HL-60/S4 treated with retinoic acid at 250 ng/mL for 4 days and 3 days (cell line): ENCODE measurements at regions not wholly inside any gene's neighbourhood (a gene's known extent, or its start where the extent isn't known, plus 50 kb on each side); places are given as distances from the start of the nearest gene placed in this dataset.
"Not testable (repeated sequence)": the region's sequence is repeated elsewhere in the genome, so short reads cannot be mapped to it uniquely, and the experiment has no call there.

Source experiments
- in situ Hi-C: fragments of 300-500 bp; cut with MboI; formaldehyde crosslinking; loops from 2 replicates; pipeline ENCODE4 v1.7.0; 2022; ENCODE audit warnings: low sequenced_read_pairs

GRCh38 chr12:14032191-14032590, 50.8 kb upstream of the GRIN2B start:
- in situ Hi-C loops, result not testable (repeated sequence)

DNA sequence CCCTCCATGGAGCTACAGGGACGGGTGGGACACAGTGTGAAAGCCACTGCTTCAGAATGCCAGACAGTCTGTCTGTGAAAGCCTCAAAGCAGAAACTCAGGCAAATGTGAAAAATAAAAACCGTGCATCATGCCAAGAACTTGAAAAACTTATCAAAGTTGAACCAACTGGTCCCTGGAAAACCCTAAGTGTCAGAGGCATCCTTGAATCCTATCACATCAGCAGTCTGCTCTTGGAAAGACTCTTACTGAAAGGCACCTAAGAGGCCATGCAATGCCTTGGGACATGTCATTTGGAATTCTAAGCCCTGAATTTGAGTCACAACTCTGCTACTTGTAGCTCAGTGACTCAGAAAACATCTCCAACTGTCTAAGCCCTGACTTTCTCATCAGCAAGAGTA, 62.4 kb upstream of the GRIN2B start:
- in situ Hi-C loops, result no loop called here

GRCh38 chr12:14048941-14049545, 67.6 kb upstream of the GRIN2B start:
- in situ Hi-C loops, result no loop called here

DNA sequence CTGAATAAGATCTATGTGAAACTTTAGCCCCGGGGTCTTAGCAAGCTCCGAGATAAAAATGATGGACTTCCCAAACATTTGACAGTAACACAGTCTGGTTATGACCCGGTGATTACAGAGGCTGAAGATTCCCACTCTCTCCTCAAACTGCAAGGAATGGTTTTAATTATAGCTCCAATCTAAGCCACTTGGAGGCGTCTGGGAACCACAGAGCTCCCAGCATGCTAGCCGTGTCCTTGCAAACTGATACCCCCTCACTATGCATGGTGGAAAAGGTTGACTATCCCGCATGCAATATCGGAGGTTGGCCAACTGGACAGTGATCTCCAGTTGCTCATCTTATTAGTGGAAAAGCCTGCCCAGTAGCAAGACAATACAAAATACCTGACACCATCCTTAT, 76.5 kb upstream of the GRIN2B start:
- in situ Hi-C loops, result no loop called here

DNA sequence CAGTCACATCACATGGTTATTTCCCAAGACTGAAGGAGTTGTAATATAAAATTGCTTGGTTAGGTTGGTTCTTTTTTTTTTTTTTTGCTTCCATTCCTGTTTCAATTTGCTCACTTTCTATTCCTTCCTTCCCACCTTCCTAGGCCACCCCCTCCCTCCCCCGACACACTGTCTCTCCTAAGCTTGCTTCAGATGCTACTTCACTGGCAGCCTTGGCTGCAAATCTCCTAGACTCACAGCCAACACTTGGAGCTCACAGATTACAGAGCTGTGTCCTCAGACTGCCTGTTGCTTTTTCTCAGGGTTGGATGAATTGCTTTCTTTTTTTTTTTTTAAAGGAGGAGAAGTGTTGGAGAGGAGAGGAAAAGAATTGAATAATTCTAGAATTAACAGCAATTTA, 77.3 kb upstream of the GRIN2B start:
- in situ Hi-C loops, result no loop called here

- in situ Hi-C loops, result no loop called here
Measured at GRCh38 chr12:14059548-14059947, 78.1 kb upstream of the GRIN2B start.

GRCh38 chr12:14065616-14066015, 84.2 kb upstream of the GRIN2B start:
- in situ Hi-C loops, result no loop called here

GRCh38 chr12:14066021-14066420, 84.6 kb upstream of the GRIN2B start:
- in situ Hi-C loops, result no loop called here

DNA sequence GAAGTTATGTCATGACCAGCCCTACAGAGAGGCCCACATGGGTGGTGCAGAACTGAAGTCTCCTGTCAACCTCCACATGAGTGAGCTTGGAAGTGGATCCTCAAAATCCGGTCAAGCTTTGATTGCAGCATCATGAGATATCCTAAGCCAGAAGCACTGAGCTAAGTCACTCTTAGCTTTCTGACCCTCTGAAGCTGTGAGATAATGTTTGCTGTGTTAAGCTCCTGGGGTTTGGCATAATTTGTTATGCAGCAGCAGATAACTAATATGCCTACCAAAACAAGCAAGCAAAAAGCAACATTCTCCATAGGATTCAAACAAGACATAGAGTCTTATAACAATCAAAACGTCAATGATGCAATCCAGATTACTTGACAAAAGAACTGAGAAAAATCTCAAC, 87.6 kb upstream of the GRIN2B start:
- in situ Hi-C loops, result no loop called here

DNA sequence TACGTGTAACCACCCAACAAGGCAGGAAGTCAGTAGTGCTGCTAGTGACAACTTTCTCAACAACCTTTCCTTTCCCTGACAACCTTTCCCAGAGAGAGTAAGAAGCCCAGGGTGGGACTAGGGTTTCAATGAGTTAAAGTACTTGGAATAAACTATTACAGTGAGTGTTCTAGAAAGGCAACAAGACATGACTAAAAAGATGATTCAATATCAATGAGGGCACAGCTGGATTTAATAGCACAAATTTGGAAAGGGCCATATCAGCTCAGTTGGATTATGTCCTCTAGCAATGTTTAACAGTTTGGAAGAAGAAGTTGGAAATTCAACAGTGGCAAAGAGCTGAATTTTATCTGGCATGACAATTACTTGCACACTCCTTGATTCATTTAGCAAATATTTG, 90.4 kb upstream of the GRIN2B start:
- in situ Hi-C loops, result no loop called here

- in situ Hi-C loops, result no loop called here
Measured at GRCh38 chr12:14072987-14073386, 91.6 kb upstream of the GRIN2B start.

GRCh38 chr12:14075797-14076393, 94.5 kb upstream of the GRIN2B start:
- in situ Hi-C loops, result no loop called here

- in situ Hi-C loops, result no loop called here
Measured at GRCh38 chr12:14076538-14076937, 95.1 kb upstream of the GRIN2B start.

GRCh38 chr12:14086838-14087237, 105.4 kb upstream of the GRIN2B start:
- in situ Hi-C loops, result no loop called here

DNA sequence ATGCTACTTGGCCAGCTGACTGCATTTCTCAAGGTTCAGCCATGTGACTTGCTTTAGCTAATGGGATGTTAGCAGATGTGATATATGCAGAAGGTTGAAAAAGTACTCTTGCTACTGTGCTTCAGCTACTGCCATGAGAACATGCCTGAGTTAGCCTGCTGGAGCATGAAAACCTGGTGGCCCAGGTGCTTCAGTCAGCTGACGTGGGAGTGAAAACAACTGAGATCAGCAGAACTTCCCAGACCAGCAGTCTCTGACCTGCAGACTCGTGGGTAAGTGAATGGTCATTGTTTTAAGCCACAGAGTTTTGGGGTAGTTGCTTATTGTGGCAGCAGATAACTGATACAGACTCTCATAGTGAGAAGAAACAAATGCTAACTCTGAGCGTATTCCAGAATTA, 118.6 kb upstream of the GRIN2B start:
- in situ Hi-C loops, result no loop called here

DNA sequence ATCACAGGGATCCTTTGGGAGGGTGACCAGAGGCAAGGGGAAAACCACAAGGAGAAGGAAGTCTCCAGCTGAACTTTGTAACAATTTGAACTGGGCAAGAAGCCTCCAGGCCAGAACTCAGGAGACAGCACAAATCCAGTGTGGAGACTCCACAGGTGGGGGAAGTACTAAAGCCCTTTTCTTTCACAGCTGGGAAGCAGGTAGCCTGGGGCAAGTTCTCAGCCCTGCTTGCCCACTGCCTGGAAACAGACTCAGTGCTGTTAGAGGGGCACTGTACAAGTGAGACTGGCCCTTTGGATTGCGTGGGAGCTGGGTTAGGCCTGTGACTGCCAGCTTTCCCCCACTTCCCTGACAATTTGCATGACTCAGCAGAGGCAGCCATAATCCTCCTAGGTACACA, 120.2 kb upstream of the GRIN2B start:
- in situ Hi-C loops, result not testable (repeated sequence)

- in situ Hi-C loops, result no loop called here
Measured at GRCh38 chr12:14111230-14111865, 129.9 kb upstream of the GRIN2B start.

- in situ Hi-C loops, result no loop called here
Measured at GRCh38 chr12:14113031-14113430, 131.6 kb upstream of the GRIN2B start.

DNA sequence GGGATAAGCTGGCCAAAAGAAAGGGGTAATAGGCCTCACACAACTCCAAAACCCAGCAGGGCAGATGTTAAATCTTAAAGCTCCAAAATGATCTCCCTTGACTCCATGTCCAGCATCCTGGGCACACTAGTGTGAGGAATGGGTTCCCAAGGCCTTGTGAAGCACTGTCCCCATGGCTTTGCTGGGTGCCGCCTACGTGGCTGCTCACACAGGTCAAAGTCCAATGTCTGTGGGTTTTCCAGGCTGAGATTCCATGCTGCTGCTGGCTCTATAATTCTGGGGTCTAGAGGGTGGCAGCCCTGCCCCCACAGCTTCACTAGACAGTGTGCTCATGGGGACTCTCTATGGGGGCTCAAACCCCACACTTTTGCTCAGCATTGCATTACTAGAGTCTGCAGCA, 145.3 kb upstream of the GRIN2B start:
- in situ Hi-C loops, result no loop called here

DNA sequence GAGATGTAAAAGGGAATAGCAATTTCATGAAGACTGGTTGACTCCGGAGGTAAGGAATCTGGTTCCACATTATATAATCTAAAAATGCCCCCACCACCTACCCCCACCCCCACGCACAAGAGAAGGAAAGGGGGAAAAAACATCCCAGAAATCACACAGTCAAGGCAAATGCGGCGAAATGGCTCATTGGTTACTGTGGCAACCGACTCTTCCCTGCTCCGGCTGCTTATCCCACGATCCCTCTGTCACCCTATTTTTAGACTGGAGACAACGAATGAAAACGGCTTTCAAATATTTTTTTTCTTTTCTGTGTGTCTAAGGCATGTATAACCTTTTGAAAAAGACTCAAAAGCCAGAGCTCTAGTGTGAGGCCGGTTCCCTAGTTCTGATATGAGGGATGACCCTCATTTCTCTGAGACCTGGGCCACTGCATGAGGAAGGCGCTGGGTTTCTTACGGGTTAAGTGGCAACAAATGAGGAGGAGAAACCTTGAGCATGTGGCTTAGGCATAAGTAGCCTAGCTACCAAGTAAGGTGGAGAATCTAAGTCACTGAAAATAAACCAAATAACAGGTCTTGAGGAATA, 148.3 kb upstream of the GRIN2B start:
- in situ Hi-C loops, result no loop called here

DNA sequence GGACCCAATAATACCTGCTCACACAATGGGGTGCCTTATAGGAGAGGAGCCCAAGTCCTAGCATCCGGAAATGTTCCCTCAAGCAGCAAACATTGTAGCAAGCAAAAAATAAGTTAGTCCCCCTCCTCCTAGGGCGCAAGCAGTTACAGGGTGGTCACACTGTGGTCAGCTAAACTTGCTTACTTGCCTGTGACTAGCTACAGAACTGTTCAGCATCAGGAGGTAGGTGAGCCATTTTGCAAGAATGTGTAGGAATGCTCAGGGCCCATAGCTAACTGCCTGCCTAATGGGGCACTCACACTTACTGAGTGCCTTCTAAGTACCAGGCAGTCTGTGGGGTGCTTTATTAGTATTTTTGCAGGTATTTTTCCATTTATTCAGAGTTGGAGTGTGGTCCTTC, 154.6 kb upstream of the GRIN2B start:
- in situ Hi-C loops, result no loop called here

DNA sequence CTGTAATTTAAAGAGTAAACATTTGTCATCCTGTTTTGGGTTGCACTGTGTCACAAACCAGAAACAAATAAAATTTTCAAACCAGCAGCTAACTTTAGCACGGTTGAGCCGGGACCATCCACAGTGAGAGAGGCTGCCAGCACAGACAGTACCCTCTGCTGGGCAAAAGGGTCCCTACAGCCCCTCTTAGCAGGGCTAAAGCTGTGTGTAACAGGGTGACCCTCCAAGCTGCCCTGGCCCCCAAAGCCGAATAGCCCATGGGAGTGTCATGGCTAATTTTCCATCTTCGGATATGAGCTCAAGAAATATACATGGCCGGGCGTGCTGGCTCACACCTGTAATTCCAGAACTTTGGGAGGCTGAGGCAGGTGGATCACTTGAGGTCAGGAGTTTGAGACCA, 157.1 kb upstream of the GRIN2B start:
- in situ Hi-C loops, result no loop called here
